Liver (tissue), 8 donors: ENCODE measurements at regions not wholly inside any gene's neighbourhood (a gene's known extent, or its start where the extent isn't known, plus 50 kb on each side); places are given as distances from the start of the nearest gene placed in this dataset.

Experiments
- DNase-seq: peaks from one replicate; pipeline ENCODE4 v3.0.0-alpha.2; 2017; ENCODE audit warnings: low spot score
- H3K27ac ChIP-seq, 2 donors: one replicate each; pipeline ENCODE4 v1.7.0; 2013; ENCODE audit warnings: inconsistent platforms in 2 of 2, low read length in 2 of 2, control low read depth in 1 of 2, low read depth in 1 of 2, mild to moderate bottlenecking in 1 of 2
- H3K27me3 ChIP-seq, 4 donors: one replicate each; pipeline versions ENCODE4 v1.6.1 to v1.7.0; 2013; ENCODE audit warnings: low read length in 3 of 4, inconsistent platforms in 1 of 4, mild to moderate bottlenecking in 1 of 4, moderate library complexity in 1 of 4; ENCODE audit not compliant: control insufficient read depth in 4 of 4, insufficient read depth in 4 of 4
- H3K36me3 ChIP-seq, 4 donors: one replicate each; pipeline versions ENCODE4 v1.6.1 to v1.7.0; 2013; ENCODE audit warnings: low read length in 3 of 4, mild to moderate bottlenecking in 3 of 4, low read depth in 1 of 4, moderate library complexity in 1 of 4; ENCODE audit not compliant: control insufficient read depth in 4 of 4, insufficient read depth in 3 of 4
- H3K4me1 ChIP-seq, 4 donors: one replicate each; pipeline versions ENCODE4 v1.6.1 to v1.7.0; 2013; ENCODE audit warnings: low read length in 3 of 4, mild to moderate bottlenecking in 3 of 4, moderate library complexity in 1 of 4; ENCODE audit not compliant: control insufficient read depth in 4 of 4, insufficient read depth in 4 of 4
- H3K4me3 ChIP-seq, 3 donors: one replicate each; pipeline versions ENCODE4 v1.6.1 to v1.7.0; 2013; ENCODE audit warnings: low read length in 3 of 3, control low read depth in 1 of 3, low read depth in 1 of 3, mild to moderate bottlenecking in 1 of 3
- H3K9ac ChIP-seq, 2 donors: one replicate each; pipeline ENCODE4 v1.7.0; 2013; ENCODE audit warnings: low read length in 2 of 2, mild to moderate bottlenecking in 2 of 2, moderate library complexity in 2 of 2, control low read depth in 1 of 2, low read depth in 1 of 2
- H3K9me3 ChIP-seq, 4 donors: one replicate each; pipeline versions ENCODE4 v1.6.1 to v1.7.0; 2013; ENCODE audit warnings: low read length in 3 of 4; ENCODE audit not compliant: control insufficient read depth in 4 of 4
- ATF3 ChIP-seq: IDR thresholded peaks from 2 replicates; pipeline ENCODE4 v1.6.1; 2016; ENCODE audit warnings: antibody characterized with exemption
- CTCF ChIP-seq: fragments of 150-350 bp; IDR thresholded peaks from 2 replicates; pipeline ENCODE4 v1.5.1; 2017; ENCODE audit warnings: improper control_type of control experiment, low read depth, low read length; ENCODE audit not compliant: missing input control
- FOXA1 ChIP-seq: IDR thresholded peaks from 2 replicates; pipeline ENCODE4 v1.6.1; 2016; ENCODE audit warnings: antibody characterized with exemption
- FOXA2 ChIP-seq: IDR thresholded peaks from 2 replicates; pipeline ENCODE4 v1.6.1; 2016; ENCODE audit warnings: antibody characterized with exemption
- HNF4A ChIP-seq, 2 donors: conservative IDR thresholded peaks; 2 replicates each; pipeline ENCODE4 v1.6.1; 2016; ENCODE audit warnings: antibody characterized with exemption in 2 of 2, mild to moderate bottlenecking in 2 of 2
- MAX ChIP-seq: IDR thresholded peaks from 2 replicates; pipeline ENCODE4 v1.6.1; 2016; ENCODE audit warnings: antibody characterized with exemption
- NR2F2 ChIP-seq: IDR thresholded peaks from 2 replicates; pipeline ENCODE4 v1.6.1; 2016; ENCODE audit warnings: antibody characterized with exemption
- REST ChIP-seq: IDR thresholded peaks from 2 replicates; pipeline ENCODE4 v1.6.1; 2016; ENCODE audit warnings: antibody characterized with exemption, mild to moderate bottlenecking
- RXRA ChIP-seq, 2 donors: IDR thresholded peaks; 2 replicates each; pipeline ENCODE4 v1.6.1; 2017 to 2018; ENCODE audit warnings: antibody characterized with exemption in 2 of 2, mild to moderate bottlenecking in 1 of 2
- YY1 ChIP-seq: IDR thresholded peaks from 2 replicates; pipeline ENCODE4 v1.6.1; 2016; ENCODE audit warnings: antibody characterized with exemption, mild to moderate bottlenecking
- WGBS: extraction: QIAGEN DNeasy Blood & Tissue Kit; methylation state at CpG from one replicate; pipeline ENCODE4 v1.1.7; 2013; 5-methylcytosine and 5-hydroxymethylcytosine counted together
- TF ChIP-seq, protein P1 (sequence below): IDR thresholded peaks from 2 replicates; pipeline ENCODE4 v1.6.1; 2016; ENCODE audit warnings: antibody characterized with exemption
- donor health status: healthy.
- donor health status: healthy.
- donor health status: healthy.
- donor health status: healthy.
- donor health status: healthy.

- DNase-seq = no peak
Measured at GRCh38 chr11:42311944-42312343, 852.5 kb upstream of the LRRC4C start.

More at GRCh38 chr11:42311944-42312343, 852.5 kb upstream of the LRRC4C start:
- Histone ChIP-seq H3K9me3 (no peaks in the 10 kb centered on the region), H3K9ac (no peak overlapping the region), H3K27me3 (no peaks in the 10 kb centered on the region), H3K4me1 (no peaks in the 10 kb centered on the region), H3K4me3 (no peak overlapping the region), H3K36me3 (no peaks in the 10 kb centered on the region), H3K27ac (no peak overlapping the region)
- no peak for TF ChIP-seq REST
- no peak for TF ChIP-seq ATF3
- TF ChIP-seq, protein P1, sequence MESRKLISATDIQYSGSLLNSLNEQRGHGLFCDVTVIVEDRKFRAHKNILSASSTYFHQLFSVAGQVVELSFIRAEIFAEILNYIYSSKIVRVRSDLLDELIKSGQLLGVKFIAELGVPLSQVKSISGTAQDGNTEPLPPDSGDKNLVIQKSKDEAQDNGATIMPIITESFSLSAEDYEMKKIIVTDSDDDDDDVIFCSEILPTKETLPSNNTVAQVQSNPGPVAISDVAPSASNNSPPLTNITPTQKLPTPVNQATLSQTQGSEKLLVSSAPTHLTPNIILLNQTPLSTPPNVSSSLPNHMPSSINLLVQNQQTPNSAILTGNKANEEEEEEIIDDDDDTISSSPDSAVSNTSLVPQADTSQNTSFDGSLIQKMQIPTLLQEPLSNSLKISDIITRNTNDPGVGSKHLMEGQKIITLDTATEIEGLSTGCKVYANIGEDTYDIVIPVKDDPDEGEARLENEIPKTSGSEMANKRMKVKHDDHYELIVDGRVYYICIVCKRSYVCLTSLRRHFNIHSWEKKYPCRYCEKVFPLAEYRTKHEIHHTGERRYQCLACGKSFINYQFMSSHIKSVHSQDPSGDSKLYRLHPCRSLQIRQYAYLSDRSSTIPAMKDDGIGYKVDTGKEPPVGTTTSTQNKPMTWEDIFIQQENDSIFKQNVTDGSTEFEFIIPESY = no peak
- no peak for TF ChIP-seq MAX
- no peak for TF ChIP-seq CTCF
- TF ChIP-seq RXRA (IDR thresholded peaks at IDR 0.05) = no peak
- TF ChIP-seq NR2F2 = no peak
- no peak for TF ChIP-seq FOXA1
- no peak for TF ChIP-seq YY1
- no peak for TF ChIP-seq HNF4A (conservative IDR thresholded peaks at IDR 0.05)
- TF ChIP-seq FOXA2 = no peak
- WGBS = 37% methylated on average over 2 of the region's 2 CpGs
